Kidney epithelial cell (primary cell): ENCODE measurements at regions not wholly inside any gene's neighbourhood (a gene's known extent, or its start where the extent isn't known, plus 50 kb on each side); places are given as distances from the start of the nearest gene placed in this dataset.

Experiments used
- DNase-seq: peaks from one replicate; pipeline ENCODE4 v3.0.0-alpha.2; 2010; ENCODE audit warnings: low read depth
- H3K27me3 ChIP-seq: 2 replicates; pipeline ENCODE4 v1.6.0; 2011; ENCODE audit warnings: low read length; ENCODE audit not compliant: control insufficient read depth, insufficient read depth
- H3K36me3 ChIP-seq: 2 replicates; pipeline ENCODE4 v1.5.1; 2011; ENCODE audit warnings: low read length; ENCODE audit not compliant: control insufficient read depth, insufficient read depth
- H3K4me3 ChIP-seq: 2 replicates; pipeline ENCODE4 v1.5.1; 2011; ENCODE audit warnings: low read depth, mild to moderate bottlenecking, control low read depth, low read length
- TF ChIP-seq, protein P1 (sequence below): IDR thresholded peaks from 2 replicates; pipeline ENCODE4 v1.5.1; 2011; ENCODE audit warnings: mild to moderate bottlenecking, moderate library complexity, low read length, control low read depth, inconsistent platforms; ENCODE audit not compliant: insufficient read depth, poor library complexity, severe bottlenecking

- TF ChIP-seq, protein P1, sequence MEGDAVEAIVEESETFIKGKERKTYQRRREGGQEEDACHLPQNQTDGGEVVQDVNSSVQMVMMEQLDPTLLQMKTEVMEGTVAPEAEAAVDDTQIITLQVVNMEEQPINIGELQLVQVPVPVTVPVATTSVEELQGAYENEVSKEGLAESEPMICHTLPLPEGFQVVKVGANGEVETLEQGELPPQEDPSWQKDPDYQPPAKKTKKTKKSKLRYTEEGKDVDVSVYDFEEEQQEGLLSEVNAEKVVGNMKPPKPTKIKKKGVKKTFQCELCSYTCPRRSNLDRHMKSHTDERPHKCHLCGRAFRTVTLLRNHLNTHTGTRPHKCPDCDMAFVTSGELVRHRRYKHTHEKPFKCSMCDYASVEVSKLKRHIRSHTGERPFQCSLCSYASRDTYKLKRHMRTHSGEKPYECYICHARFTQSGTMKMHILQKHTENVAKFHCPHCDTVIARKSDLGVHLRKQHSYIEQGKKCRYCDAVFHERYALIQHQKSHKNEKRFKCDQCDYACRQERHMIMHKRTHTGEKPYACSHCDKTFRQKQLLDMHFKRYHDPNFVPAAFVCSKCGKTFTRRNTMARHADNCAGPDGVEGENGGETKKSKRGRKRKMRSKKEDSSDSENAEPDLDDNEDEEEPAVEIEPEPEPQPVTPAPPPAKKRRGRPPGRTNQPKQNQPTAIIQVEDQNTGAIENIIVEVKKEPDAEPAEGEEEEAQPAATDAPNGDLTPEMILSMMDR = no peak
- no peak for DNase-seq
- Histone ChIP-seq H3K36me3 (no peaks in the 10 kb centered on the region), H3K27me3 (no peaks in the 10 kb centered on the region), H3K4me3 (no peak overlapping the region)
Observed at GRCh38 chr5:61748651-61749050, 416.6 kb downstream of the ZSWIM6 start.

GRCh38 chr5:61752588-61752987 lies 420.5 kb downstream of the ZSWIM6 start:
- H3K27me3 ChIP-seq = no peaks in the 10 kb centered on the region
- no peak overlapping the region for H3K4me3 ChIP-seq
- no peak for DNase-seq
- H3K36me3 ChIP-seq = no peaks in the 10 kb centered on the region
- TF ChIP-seq, protein P1 = no peak

GRCh38 chr5:61754792-61755191 lies 422.7 kb downstream of the ZSWIM6 start:
- Histone ChIP-seq H3K36me3 (no peaks in the 10 kb centered on the region), H3K27me3 (no peaks in the 10 kb centered on the region), H3K4me3 (no peak overlapping the region)
- DNase-seq = no peak
- TF ChIP-seq, protein P1 = no peak

- Histone ChIP-seq H3K27me3 (no peaks in the 10 kb centered on the region), H3K4me3 (no peak overlapping the region), H3K36me3 (no peaks in the 10 kb centered on the region)
- TF ChIP-seq, protein P1 = no peak
- DNase-seq = no peak
Observed at GRCh38 chr5:61755726-61756222, 423.7 kb downstream of the ZSWIM6 start.

DNA sequence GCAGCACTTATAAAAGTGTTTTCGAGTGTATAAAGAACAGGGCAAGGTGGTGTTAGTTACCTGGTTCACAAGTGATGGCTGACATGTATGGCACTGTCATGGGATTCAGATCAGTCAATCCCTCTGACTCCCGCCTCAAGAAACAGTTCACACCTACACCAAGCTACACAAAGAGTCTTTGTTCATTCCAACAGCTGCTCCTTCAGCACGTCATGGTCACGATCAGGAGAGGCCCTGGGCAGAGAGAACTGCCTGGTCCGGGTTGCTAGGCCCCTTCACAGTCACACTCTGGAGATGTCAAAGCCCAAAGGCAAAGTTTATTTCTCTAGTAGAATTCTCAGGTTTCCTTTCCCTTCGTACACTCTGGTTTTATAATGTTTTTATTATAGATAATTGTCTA lies 426.7 kb downstream of the ZSWIM6 start:
- no peaks in the 10 kb centered on the region for H3K27me3 ChIP-seq
- H3K4me3 ChIP-seq = no peak overlapping the region
- no peaks in the 10 kb centered on the region for H3K36me3 ChIP-seq
- TF ChIP-seq, protein P1 = no peak
- no peak for DNase-seq

DNA sequence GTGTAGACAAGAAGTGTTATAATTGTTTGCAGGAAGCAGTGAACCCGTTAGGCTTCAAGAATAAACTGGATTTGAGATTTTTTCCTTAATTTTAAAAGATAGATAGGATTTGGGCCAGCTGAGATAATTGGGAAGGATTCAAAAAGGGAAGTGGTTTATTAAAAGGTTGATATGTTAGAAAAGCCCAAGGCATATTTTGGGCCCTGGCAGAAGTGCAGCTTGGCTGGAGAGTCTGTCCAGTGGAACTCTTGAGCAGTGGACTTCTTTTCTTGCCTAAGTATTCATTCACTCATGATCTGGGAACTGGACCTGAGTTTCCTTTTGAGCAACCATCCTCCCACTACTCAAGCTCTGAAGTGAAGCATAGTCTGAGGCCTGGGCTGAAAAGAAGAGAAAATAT lies 433.4 kb downstream of the ZSWIM6 start:
- TF ChIP-seq, protein P1 = no peak

More for the DNA sequence above, 433.4 kb downstream of the ZSWIM6 start:
- no peak for DNase-seq
- Histone ChIP-seq H3K4me3 (no peak overlapping the region), H3K36me3 (no peaks in the 10 kb centered on the region), H3K27me3 (no peaks in the 10 kb centered on the region)
